ELF-1 (cell line): ENCODE measurements at regions not wholly inside any gene's neighbourhood (a gene's known extent, or its start where the extent isn't known, plus 50 kb on each side); places are given as distances from the start of the nearest gene placed in this dataset.
"Not testable (repeated sequence)": the region's sequence is repeated elsewhere in the genome, so short reads cannot be mapped to it uniquely, and the experiment has no call there.

ENCODE experiments used
- DNase-seq: peaks from one replicate; pipeline ENCODE4 v3.0.0-alpha.2; 2016; ENCODE audit warnings: low read depth, low spot score

GRCh38 chr15:77896147-77897112 lies 181.1 kb downstream of the TBC1D2B start:
- not testable (repeated sequence) for DNase-seq

- no peak for DNase-seq
Measured at GRCh38 chr15:77895742-77896141, 181.8 kb downstream of the TBC1D2B start.

DNA sequence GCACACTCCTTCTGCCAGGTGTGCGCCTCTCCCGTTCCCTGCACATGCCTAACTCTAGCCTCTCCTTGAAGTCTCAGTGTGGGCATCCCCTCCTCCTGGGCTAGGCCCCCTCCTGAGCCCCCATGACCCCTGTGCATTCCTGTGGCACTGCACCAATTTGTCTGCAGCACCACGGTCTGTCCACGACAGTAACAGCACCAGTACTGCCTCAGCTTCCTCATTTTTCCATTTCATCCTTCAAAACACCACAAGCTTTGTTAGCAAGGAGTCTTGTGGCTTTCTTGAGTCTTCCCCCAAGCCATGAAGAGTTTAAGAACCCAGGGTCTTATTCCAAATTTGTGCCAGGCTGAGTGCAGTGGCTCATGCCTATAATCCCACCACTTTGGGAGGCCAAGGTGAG lies 182.4 kb downstream of the TBC1D2B start:
- DNase-seq = not testable (repeated sequence)

- not testable (repeated sequence) for DNase-seq
Measured at GRCh38 chr15:77893671-77894640, 183.6 kb downstream of the TBC1D2B start.

GRCh38 chr15:77893246-77893645 lies 184.3 kb downstream of the TBC1D2B start:
- not testable (repeated sequence) for DNase-seq

DNA sequence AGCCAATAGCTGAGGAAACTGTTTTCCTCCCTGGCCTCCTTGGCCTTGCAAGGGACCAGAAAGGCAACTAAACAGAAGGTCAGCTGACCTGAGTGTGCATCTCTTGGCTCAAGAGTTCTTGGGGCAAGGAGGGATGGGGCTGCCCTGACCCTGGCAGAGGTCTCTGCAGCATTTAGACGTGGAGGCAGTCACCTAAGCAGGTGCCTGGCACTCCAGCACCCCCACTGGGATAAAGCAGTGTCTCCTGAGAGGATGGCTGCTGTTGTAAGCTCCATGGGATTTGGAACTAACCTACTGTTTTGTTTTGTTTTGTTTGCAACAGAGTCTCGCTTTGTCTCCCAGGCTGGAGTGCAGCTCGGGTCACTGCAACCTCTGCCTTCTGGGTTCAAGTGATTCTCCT lies 185.2 kb downstream of the TBC1D2B start:
- DNase-seq = no peak

GRCh38 chr15:77891862-77892261 lies 185.6 kb downstream of the TBC1D2B start:
- not testable (repeated sequence) for DNase-seq

DNA sequence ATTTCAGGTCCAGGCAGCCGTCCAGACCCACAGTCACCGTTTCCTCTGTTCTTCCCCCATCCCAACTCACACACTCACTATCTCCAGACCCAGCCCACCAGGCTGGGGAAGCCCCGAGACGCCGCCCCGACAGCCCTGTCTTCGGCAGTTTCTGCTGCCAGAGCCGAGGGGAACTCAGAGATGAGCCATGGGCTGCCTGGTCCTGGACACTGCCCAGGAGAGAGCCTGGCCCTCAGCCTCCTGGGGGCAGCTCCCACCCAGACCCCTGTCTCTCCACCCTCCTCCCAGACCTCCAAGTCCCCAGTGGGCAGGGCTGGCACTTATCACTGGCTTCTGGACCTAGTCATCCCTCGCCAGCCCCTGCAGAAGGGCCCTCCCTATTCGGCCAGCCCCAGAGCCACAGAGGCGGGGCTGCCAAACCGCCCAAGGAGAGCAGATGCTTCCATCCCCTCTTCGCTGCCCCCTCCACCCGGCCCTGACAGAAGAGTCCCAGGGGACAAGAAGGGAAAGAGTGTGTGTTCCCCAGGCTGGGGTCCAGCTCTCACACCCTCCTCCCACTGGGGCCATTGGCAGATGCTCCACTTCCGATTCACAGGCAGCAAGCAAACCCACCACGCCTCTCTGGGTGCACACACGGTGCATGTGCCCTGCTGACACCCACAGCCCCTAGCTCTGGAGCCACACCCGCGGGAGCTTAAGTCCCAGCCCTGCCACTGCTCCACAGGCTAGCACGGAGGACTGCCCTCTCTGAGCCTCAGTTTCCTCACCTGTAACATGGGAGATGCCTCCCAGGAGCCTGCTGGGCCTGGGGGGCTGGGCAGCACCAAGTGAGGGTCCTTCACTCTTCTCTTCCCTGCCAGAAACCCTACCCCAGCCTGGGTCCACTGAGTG lies 186.4 kb downstream of the TBC1D2B start:
- DNase-seq = not testable (repeated sequence)

DNA sequence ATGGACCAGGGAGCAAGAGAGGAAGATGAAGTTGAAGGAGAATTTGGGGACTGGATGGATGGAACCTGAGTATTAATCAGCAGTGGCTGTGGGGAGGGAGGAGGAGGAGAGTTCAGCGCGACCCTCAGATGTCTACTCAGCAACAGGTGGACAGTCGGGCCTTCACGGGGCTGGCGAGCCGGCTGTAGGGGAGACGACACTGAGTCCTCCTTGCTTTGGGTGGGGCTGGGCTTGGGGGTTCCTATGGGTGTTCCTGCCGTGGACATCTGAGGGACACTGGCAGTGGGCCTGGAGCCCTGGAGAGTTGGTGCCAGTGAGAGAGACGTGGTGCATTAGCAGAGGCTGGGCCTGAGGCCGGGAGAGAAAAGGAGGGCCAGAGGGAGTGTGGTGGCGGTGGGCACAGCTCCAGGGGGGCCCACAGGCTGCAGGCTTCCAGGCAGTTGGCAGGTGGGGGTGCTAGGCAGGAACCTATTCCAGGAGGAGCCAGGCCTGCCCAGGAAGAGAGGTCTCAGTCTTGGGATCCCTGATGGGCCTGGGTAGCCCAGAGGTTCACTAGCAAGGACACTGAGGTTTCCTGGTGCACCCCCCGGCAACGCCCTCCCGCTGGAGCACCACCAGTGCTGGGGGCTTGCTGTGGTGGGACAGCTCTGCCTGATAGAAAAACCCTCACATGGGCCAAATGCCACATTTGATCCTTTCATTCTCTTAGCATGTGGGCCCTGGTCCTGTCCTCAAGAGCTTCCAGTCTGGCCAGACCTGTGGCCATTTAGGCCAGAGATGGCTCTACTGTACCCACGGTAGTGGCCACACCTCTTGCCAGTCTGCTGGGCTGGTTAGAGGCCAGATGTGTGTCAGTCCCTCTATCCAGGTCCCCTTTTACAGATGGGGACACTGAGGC lies 187.4 kb downstream of the TBC1D2B start:
- DNase-seq = not testable (repeated sequence)

DNA sequence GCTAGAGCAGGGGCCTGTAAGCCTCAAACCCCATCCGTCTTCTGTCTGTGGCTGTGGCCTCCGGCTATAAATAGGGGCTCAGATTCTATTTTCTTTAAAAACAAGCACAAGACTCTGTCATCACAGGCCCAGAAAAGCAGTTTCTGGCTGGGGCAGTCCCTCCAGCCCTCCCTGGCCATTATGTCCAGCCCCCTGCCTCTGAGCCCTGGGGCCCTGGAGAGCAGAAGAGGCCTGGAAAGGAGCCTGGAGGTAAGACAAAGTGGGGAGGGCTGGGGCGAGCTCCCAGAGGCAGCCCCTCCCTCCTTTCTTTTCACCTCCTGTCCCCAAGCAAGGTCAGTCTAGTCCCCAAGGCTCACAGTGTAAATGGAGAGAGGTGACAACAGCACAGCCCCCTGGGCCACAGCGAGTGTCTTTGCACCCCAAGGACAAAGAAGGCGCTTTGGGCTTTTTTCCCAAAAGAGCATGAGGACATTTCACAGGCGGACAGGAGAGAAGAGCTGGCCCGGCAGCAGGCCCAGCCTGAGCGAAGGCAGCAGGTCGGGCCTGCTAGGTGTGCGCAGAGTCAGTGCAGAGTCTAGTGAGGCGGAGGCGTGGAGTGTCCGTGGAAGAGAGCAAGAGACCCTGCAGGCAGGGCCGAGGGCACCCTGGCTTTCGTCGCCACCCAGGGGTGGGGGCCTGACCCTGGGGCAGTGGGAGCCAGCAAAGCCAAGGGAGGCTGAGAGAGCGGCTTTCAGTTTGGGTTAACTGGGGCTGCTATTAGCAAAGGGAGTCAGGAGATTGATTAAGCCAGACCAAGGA lies 188.3 kb downstream of the TBC1D2B start:
- peak; percentile 62 for DNase-seq

DNA sequence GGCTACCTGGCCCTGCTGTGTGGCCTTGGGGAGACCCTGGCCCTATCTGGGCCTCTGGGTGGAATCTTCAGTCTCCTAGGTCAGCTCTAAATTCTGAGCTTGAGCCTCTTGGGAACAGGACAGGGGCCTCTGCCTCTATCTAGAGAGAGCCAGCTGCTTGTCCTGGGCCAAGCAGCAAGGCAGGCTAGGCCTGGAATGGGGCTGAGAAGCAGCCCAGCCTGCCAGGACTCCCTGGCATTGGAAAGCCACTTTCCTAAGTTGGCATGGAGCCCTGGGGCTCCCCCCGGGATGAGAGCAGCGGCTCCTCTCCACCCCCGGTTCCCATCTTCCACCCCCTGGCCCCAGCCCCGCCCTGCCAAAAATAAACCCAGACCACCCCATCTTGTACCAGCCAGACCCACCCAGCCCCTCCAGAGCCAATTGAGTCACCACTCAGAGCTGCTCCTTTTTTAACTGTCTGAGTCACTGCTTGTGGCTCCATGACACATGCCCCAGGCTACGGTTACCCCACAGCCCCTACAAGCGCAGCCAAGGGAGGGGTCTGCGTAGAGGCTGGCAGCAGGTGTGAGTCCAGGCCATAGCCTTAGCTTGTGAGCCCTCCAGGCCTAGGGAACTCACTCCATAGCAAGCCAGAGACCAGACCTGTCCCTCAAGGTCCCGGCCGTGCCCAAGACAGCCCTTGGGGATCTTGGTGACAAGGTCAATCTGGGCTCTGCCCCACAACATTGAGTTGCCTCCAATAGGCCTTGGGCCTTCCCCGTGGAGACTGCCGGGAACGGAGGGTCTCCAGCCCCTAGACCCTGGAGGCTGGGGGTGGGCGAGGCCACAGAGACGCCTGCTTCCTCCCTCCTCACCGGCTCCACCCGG lies 189.7 kb downstream of the TBC1D2B start:
- DNase-seq = not testable (repeated sequence)

DNA sequence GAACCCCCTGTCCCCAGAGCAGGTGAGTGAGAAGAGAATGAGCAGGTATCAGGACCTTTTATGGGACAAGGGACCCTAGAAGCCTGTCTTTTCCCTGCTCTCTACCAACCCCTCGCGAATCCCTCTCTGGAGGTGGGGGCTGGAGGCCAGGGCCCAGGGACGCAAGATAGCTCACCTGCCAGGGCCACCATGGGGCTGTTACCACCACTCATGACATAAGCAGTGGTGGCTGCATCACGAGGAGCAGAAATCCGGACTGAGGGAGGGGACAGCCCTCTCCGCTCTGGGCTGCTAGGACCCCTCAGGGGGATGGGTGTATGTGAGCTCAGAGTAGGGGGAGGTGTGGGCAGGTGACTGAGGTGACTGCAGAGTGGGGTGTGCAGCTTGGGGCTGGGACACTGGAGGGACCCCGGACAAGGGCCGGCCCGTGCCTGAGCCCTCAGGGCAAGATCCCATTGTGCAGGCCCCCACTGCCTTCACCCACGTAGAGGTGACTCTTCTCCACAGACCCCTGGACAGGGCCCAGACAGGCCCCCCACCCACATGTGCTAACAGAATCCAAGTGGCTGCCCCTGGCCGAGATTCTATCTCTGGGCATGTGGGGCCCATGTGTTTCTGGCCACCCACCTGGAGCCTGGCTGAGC lies 190.6 kb downstream of the TBC1D2B start:
- no peak for DNase-seq

- not testable (repeated sequence) for DNase-seq
Measured at GRCh38 chr15:77885877-77886500, 191.5 kb downstream of the TBC1D2B start.

DNA sequence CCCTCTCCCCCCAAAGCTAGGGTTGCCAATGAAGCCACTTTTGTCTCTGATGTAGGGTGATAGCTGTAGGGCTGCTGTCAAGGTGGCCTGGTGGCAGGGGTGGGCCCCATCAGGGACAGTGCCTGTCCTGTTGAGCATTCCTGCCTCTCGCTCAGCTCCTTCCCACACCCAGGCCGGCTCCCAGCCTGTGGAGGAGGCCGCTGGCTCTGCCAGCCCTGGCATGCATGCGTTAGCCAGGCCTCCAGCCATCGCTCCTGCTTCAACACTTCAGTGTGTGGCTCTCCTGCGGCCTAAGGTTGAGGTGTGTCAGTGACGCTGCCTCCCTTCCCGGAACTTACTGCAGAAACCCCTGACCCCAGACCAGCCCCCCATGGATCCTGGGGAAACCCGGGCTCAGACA lies 194.5 kb downstream of the TBC1D2B start:
- DNase-seq = not testable (repeated sequence)

DNA sequence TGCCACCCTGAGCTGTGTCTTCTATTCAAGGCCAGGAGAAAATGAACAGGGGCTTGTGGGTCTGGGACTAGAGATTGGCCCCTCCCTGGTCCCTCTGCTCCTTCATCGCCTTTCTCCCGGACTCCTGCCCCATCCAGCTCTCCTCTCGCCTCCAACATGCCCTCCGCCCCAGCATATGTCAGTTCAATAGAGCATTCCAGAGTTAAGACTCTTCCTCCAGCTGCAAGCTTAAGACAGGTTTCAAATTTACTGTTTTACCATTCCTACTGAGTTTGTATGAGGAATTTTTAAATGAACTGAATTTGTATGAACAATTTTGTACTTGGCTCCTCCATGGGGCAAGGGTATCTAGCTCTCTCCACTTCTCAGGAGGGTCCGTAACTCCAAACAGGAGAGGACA lies 195.6 kb downstream of the TBC1D2B start:
- DNase-seq = no peak

- DNase-seq = not testable (repeated sequence)
Measured at GRCh38 chr15:77881535-77881934, 196.0 kb downstream of the TBC1D2B start.

DNA sequence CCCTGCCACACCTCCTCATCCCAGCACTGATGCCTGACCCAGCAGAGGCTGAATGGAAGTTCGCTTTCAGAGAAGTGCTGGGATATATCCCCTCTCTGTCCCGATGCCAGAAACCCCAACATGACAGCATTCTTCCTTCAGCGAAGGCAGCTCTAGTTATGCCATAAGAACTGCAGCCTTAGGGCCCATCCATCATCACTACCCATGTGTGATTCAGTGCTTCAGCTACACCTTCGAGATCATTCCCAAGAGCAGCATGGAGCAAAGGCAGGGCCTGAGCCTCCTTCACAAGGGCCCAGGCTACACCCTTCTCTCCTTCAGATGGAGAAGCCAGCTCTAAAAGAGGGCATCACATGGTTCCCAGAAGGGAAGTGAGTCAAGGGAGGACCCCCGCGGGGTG lies 198.0 kb downstream of the TBC1D2B start:
- DNase-seq = not testable (repeated sequence)
